ENCODE measurements at regions not wholly inside any gene's neighbourhood (a gene's known extent, or its start where the extent isn't known, plus 50 kb on each side); places are given as distances from the start of the nearest gene placed in this dataset.
"Not testable (repeated sequence)": the region's sequence is repeated elsewhere in the genome, so short reads cannot be mapped to it uniquely, and the experiment has no call there.

DNA sequence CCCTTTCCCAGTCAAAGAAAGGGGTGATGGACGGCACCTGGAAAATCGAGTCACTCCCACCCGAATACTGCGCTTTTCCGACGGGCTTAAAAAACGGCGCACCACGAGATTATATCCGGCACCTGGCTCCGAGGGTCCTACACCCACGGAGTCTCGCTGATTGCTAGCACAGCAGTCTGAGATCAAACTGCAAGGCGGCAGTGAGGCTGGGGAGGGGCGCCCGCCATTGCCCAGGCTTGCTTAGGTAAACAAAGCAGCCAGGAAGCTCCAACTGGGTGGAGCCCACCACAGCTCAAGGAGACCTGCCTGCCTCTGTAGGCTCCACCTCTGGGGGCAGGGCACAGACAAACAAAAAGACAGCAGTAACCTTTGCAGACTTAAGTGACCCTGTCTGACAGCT lies 317.7 kb upstream of the GJE1 start:
- H3K36me3 ChIP-seq (ENCODE audit: control insufficient read depth, insufficient read depth, low read length); H3K27me3 ChIP-seq (ENCODE audit: control insufficient read depth in 2 of 2, insufficient read depth in 2 of 2, low read length in 2 of 2); H3K9me1 ChIP-seq (ENCODE audit: control insufficient read depth, insufficient read depth, low read length); ATAC-seq; CTCF ChIA-PET (ENCODE audit: low intra/inter-chr PET ratio); FAIRE-seq; H3K9ac ChIP-seq (ENCODE audit: insufficient read depth in 1 of 2, low read depth in 2 of 2, low read length in 2 of 2); intact Hi-C loops (cut with micrococcal nuclease); H3K9me3 ChIP-seq (replicated peaks; ENCODE audit: control insufficient read depth, insufficient read depth, low read depth, low read length); H3K27ac ChIP-seq (ENCODE audit: extremely low read depth, low read depth, low read length); in situ Hi-C loops (cut with MboI); H3K79me2 ChIP-seq (ENCODE audit: control insufficient read depth, insufficient read depth, low read length); H3K4me2 ChIP-seq (ENCODE audit: insufficient read depth, low read length); BruUV-seq (replicated peaks); DNase-seq (ENCODE audit: extremely low read depth in 1 of 4, low spot score in 3 of 4); H2AFZ ChIP-seq (ENCODE audit: low read depth, low read length); H3K4me1 ChIP-seq (replicated peaks in 1 of 2; ENCODE audit: control insufficient read depth in 2 of 2, insufficient read depth in 2 of 2, low read length in 2 of 2); H4K20me1 ChIP-seq (replicated peaks; ENCODE audit: control insufficient read depth, insufficient read depth, low read length): not testable (repeated sequence)
- TF ChIP-seq POLR2A (conservative IDR thresholded peaks at IDR 0.05) = 0 out of 2 replicates have a peak, but pooled peaks have one; percentile 26
- 0 out of 2 replicates have a peak, but pooled peaks have one; percentile 20 for TF ChIP-seq SUPT5H (IDR thresholded peaks at IDR 0.05)
- 0 out of 2 replicates have a peak, but pooled peaks have one; percentile 27 for TF ChIP-seq RBFOX2 (IDR thresholded peaks at IDR 0.05; ENCODE audit: low read depth, low read length)
- TF ChIP-seq FOXK2 (conservative IDR thresholded peaks at IDR 0.05 in 1 of 2, IDR thresholded peaks at IDR 0.05 in 1 of 2; ENCODE audit: low read depth in 2 of 2) = 0 out of 4 replicates have a peak, but pooled peaks of 1 of the 2 experiments have one; percentile 20
- TF ChIP-seq FOXA3 (CRISPR knock-in tag; conservative IDR thresholded peaks at IDR 0.05 in 1 of 2, IDR thresholded peaks at IDR 0.05 in 1 of 2) = peak; percentile 55 to 93
- WGBS (ENCODE audit: insufficient coverage, low coverage, missing lambda C conversion rate) = 17% methylated on average over 9 of the region's 16 CpGs
- H3K4me3 ChIP-seq = peak overlapping the region; percentile 25; the same call in 1 of the 2 replicates
- POLR2A ChIA-PET = interaction anchor here (1.4 kb wide), 1 partner anchor 41 kb away, joined by 3 read pairs; no protein-coding TSS in a partner anchor

DNA sequence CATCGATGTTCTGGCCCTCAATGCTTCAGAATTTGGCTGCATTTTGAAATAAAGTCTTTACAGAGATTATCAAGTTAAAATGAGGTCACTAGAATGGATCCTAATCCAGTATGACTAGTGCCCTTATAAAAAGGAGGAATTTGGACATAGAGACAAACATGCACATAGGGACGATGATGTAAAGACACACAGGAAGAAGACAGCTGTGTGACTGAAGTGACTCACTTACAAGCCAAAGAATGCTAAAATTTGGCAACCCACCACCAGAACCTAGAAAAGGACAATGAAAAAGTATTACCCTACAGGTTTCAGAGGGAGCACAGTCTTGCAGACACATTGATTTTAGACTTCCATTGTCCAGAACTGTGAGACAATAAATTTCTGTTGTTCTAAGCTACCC lies 322.8 kb upstream of the GJE1 start:
- intact Hi-C loops (cut with micrococcal nuclease) (no loop called here), in situ Hi-C loops (cut with MboI) (no loop called here)
- no TSS peak for BruUV-seq (replicated peaks)
- POLR2A ChIA-PET = interaction anchor here (0.7 kb wide), 1 partner anchor 19 kb away, joined by 3 read pairs; no protein-coding TSS in a partner anchor
- no peak overlapping the region for H3K27ac ChIP-seq (ENCODE audit: extremely low read depth, low read depth, low read length)
- 30% methylated on average over 2 of the region's 2 CpGs for WGBS (ENCODE audit: insufficient coverage, low coverage, missing lambda C conversion rate)
- DNase-seq (ENCODE audit: extremely low read depth in 1 of 4, low spot score in 3 of 4) = no peak
- H3K4me2 ChIP-seq (ENCODE audit: insufficient read depth, low read length) = no peak overlapping the region
- no peaks in the 10 kb centered on the region for H3K9me1 ChIP-seq (ENCODE audit: control insufficient read depth, insufficient read depth, low read length)
- no peak overlapping the region for H2AFZ ChIP-seq (ENCODE audit: low read depth, low read length)
- no peaks in the 10 kb centered on the region for H3K36me3 ChIP-seq (ENCODE audit: control insufficient read depth, insufficient read depth, low read length)
- H3K27me3 ChIP-seq (ENCODE audit: control insufficient read depth in 2 of 2, insufficient read depth in 2 of 2, low read length in 2 of 2) = no peaks in the 10 kb centered on the region
- H3K9me3 ChIP-seq (replicated peaks; ENCODE audit: control insufficient read depth, insufficient read depth, low read depth, low read length) = no peaks in the 10 kb centered on the region
- ATAC-seq = no peak
- no peak overlapping the region for H3K4me3 ChIP-seq
- CTCF ChIA-PET (ENCODE audit: low intra/inter-chr PET ratio) = no interaction called here
- H3K4me1 ChIP-seq (replicated peaks in 1 of 2; ENCODE audit: control insufficient read depth in 2 of 2, insufficient read depth in 2 of 2, low read length in 2 of 2) = no peaks in the 10 kb centered on the region
- H4K20me1 ChIP-seq (replicated peaks; ENCODE audit: control insufficient read depth, insufficient read depth, low read length) = no peaks in the 10 kb centered on the region
- no peak for FAIRE-seq
- no peaks in the 10 kb centered on the region for H3K79me2 ChIP-seq (ENCODE audit: control insufficient read depth, insufficient read depth, low read length)
- no peak overlapping the region for H3K9ac ChIP-seq (ENCODE audit: insufficient read depth in 1 of 2, low read depth in 2 of 2, low read length in 2 of 2)
- TF ChIP-seq, protein P1, sequence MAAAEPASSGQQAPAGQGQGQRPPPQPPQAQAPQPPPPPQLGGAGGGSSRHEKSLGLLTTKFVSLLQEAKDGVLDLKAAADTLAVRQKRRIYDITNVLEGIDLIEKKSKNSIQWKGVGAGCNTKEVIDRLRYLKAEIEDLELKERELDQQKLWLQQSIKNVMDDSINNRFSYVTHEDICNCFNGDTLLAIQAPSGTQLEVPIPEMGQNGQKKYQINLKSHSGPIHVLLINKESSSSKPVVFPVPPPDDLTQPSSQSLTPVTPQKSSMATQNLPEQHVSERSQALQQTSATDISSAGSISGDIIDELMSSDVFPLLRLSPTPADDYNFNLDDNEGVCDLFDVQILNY (CRISPR knock-in tag; IDR thresholded peaks at IDR 0.05) = no peak
- TF ChIP-seq SP2 (IDR thresholded peaks at IDR 0.05; ENCODE audit: extremely low read depth, low read depth, low read length, poor library complexity, severe bottlenecking) (no peak), ZNF699 (CRISPR knock-in tag; IDR thresholded peaks at IDR 0.05; ENCODE audit: insufficient replicate concordance) (no peak), NCOR1 (IDR thresholded peaks at IDR 0.05) (no peak), RBM17 (IDR thresholded peaks at IDR 0.05; ENCODE audit: borderline replicate concordance, low read depth, low read length) (no peak), SMARCA4 (IDR thresholded peaks at IDR 0.05) (no peak)
- TF ChIP-seq, protein P2, sequence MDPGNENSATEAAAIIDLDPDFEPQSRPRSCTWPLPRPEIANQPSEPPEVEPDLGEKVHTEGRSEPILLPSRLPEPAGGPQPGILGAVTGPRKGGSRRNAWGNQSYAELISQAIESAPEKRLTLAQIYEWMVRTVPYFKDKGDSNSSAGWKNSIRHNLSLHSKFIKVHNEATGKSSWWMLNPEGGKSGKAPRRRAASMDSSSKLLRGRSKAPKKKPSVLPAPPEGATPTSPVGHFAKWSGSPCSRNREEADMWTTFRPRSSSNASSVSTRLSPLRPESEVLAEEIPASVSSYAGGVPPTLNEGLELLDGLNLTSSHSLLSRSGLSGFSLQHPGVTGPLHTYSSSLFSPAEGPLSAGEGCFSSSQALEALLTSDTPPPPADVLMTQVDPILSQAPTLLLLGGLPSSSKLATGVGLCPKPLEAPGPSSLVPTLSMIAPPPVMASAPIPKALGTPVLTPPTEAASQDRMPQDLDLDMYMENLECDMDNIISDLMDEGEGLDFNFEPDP (CRISPR knock-in tag; IDR thresholded peaks at IDR 0.05) = no peak
- TF ChIP-seq, protein P3, sequence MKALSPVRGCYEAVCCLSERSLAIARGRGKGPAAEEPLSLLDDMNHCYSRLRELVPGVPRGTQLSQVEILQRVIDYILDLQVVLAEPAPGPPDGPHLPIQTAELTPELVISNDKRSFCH (CRISPR knock-in tag; IDR thresholded peaks at IDR 0.05) = no peak
- TF ChIP-seq, protein P3 (tag; IDR thresholded peaks at IDR 0.05) = no peak

Measured in K562 (cell line).